ENCODE measurements at regions not wholly inside any gene's neighbourhood (a gene's known extent, or its start where the extent isn't known, plus 50 kb on each side); places are given as distances from the start of the nearest gene placed in this dataset.

- Mint-ChIP-seq H3K4me1 (peaks cover 9 to 11% of the 10 kb centered on the region in 2 donors), H3K27ac (peak overlapping the region; percentile 80), H3K9me3 (peaks cover 2 to 4% of the 10 kb centered on the region in 2 donors), H3K27me3 (peaks cover 25 to 32% of the 10 kb centered on the region in 2 donors), H3K36me3 (no peaks in the 10 kb centered on the region), H3K4me3 (peak overlapping the region in 1 of 2 donors; percentile 7)
- DNase-seq (no peak), ATAC-seq (replicated peaks) (no peak)
These were observed 124.2 kb downstream of the TMEM161B start for GRCh38 chr5:88144219-88145001.

- DNase-seq (no peak), ATAC-seq (replicated peaks) (no peak)
- no peak overlapping the region for H3K4me3 Mint-ChIP-seq
- peaks cover 30 to 33% of the 10 kb centered on the region in 2 donors for H3K27me3 Mint-ChIP-seq
- no peaks in the 10 kb centered on the region for H3K36me3 Mint-ChIP-seq
- H3K27ac Mint-ChIP-seq: no peak overlapping the region
- H3K4me1 Mint-ChIP-seq: peaks cover 9 to 11% of the 10 kb centered on the region in 2 donors
- H3K9me3 Mint-ChIP-seq: peaks cover 2 to 7% of the 10 kb centered on the region in 2 donors
These were observed 124.9 kb downstream of the TMEM161B start for GRCh38 chr5:88143693-88144218.

GRCh38 chr5:88142886-88143692 is 125.6 kb downstream of the TMEM161B start:
- Mint-ChIP-seq H3K4me1 (peaks cover 9 to 11% of the 10 kb centered on the region in 2 donors), H3K4me3 (no peak overlapping the region)
- no peak for DNase-seq

GRCh38 chr5:88142636-88142885 is 126.1 kb downstream of the TMEM161B start:
- Mint-ChIP-seq H3K4me3 (no peak overlapping the region), H3K36me3 (no peaks in the 10 kb centered on the region), H3K4me1 (peaks cover 9 to 11% of the 10 kb centered on the region in 2 donors), H3K9me3 (peaks cover 2 to 7% of the 10 kb centered on the region in 2 donors), H3K27me3 (peaks cover 23 to 35% of the 10 kb centered on the region in 2 donors), H3K27ac (no peak overlapping the region)
- ATAC-seq (replicated peaks) (no peak), DNase-seq (no peak)

More at GRCh38 chr5:88142886-88143692, 125.6 kb downstream of the TMEM161B start:
- H3K9me3 Mint-ChIP-seq: peaks cover 2 to 7% of the 10 kb centered on the region in 2 donors
- H3K27me3 Mint-ChIP-seq: peaks cover 28 to 37% of the 10 kb centered on the region in 2 donors
- H3K27ac Mint-ChIP-seq: no peak overlapping the region
- ATAC-seq (replicated peaks): no peak
- no peaks in the 10 kb centered on the region for H3K36me3 Mint-ChIP-seq

- Mint-ChIP-seq H3K4me1 (peaks cover 9 to 11% of the 10 kb centered on the region in 2 donors), H3K27me3 (peaks cover 26 to 30% of the 10 kb centered on the region in 2 donors), H3K4me3 (no peak overlapping the region), H3K36me3 (no peaks in the 10 kb centered on the region), H3K27ac (no peak overlapping the region), H3K9me3 (peaks cover 2 to 7% of the 10 kb centered on the region in 2 donors)
- peak; percentile 85 for ATAC-seq (replicated peaks)
- peak; percentile 43 for DNase-seq
These were observed 127.5 kb downstream of the TMEM161B start for GRCh38 chr5:88140856-88141752.

GRCh38 chr5:88140396-88140855 is 128.2 kb downstream of the TMEM161B start:
- no peaks in the 10 kb centered on the region for H3K36me3 Mint-ChIP-seq
- H3K27me3 Mint-ChIP-seq: peaks cover 23 to 24% of the 10 kb centered on the region in 2 donors
- H3K9me3 Mint-ChIP-seq: peaks cover 2 to 7% of the 10 kb centered on the region in 2 donors
- no peak overlapping the region for H3K4me3 Mint-ChIP-seq
- ATAC-seq (replicated peaks) (no peak), DNase-seq (no peak)
- peaks cover 5 to 7% of the 10 kb centered on the region in 2 donors for H3K4me1 Mint-ChIP-seq
- peak overlapping the region; percentile 20 for H3K27ac Mint-ChIP-seq

- no peak overlapping the region for H3K4me3 Mint-ChIP-seq
- H3K9me3 Mint-ChIP-seq: peaks cover 1 to 5% of the 10 kb centered on the region in 2 donors
- ATAC-seq (replicated peaks) (no peak), DNase-seq (no peak)
- no peaks in the 10 kb centered on the region for H3K36me3 Mint-ChIP-seq
- H3K27me3 Mint-ChIP-seq: peaks cover 5 to 25% of the 10 kb centered on the region in 2 donors
- H3K4me1 Mint-ChIP-seq: no peaks in the 10 kb centered on the region
- H3K27ac Mint-ChIP-seq: no peak overlapping the region
These were observed 138.3 kb downstream of the TMEM161B start for GRCh38 chr5:88130211-88130815.

GRCh38 chr5:88128813-88129212 is 139.8 kb downstream of the TMEM161B start:
- H3K9me3 Mint-ChIP-seq: peaks cover 7 to 9% of the 10 kb centered on the region in 2 donors
- no peak overlapping the region for H3K4me3 Mint-ChIP-seq
- no peaks in the 10 kb centered on the region for H3K4me1 Mint-ChIP-seq
- DNase-seq: no peak
- peaks cover 5 to 19% of the 10 kb centered on the region in 2 donors for H3K27me3 Mint-ChIP-seq
- H3K27ac Mint-ChIP-seq: no peak overlapping the region
- H3K36me3 Mint-ChIP-seq: no peaks in the 10 kb centered on the region
- no peak for ATAC-seq (replicated peaks)

- H3K36me3 Mint-ChIP-seq: no peaks in the 10 kb centered on the region
- no peak overlapping the region for H3K27ac Mint-ChIP-seq
- peaks cover 6 to 12% of the 10 kb centered on the region in 2 donors for H3K9me3 Mint-ChIP-seq
- ATAC-seq (replicated peaks) (no peak), DNase-seq (no peak)
- no peaks in the 10 kb centered on the region for H3K4me1 Mint-ChIP-seq
- H3K27me3 Mint-ChIP-seq: peaks cover 8 to 19% of the 10 kb centered on the region in 2 donors
- H3K4me3 Mint-ChIP-seq: no peak overlapping the region
These were observed 149.0 kb downstream of the TMEM161B start for GRCh38 chr5:88119535-88120125.

GRCh38 chr5:88118179-88118578 is 150.5 kb downstream of the TMEM161B start:
- no peak for ATAC-seq (replicated peaks)
- Mint-ChIP-seq H3K36me3 (no peaks in the 10 kb centered on the region), H3K4me3 (no peak overlapping the region), H3K9me3 (peaks cover 3 to 9% of the 10 kb centered on the region in 2 donors), H3K27ac (no peak overlapping the region), H3K27me3 (peaks cover 8 to 19% of the 10 kb centered on the region in 2 donors), H3K4me1 (no peaks in the 10 kb centered on the region)
- DNase-seq: no peak

- Mint-ChIP-seq H3K4me1 (no peaks in the 10 kb centered on the region), H3K27ac (no peak overlapping the region), H3K36me3 (no peaks in the 10 kb centered on the region), H3K9me3 (peaks cover 3 to 9% of the 10 kb centered on the region in 2 donors), H3K4me3 (no peak overlapping the region), H3K27me3 (peaks cover 8 to 19% of the 10 kb centered on the region in 2 donors)
- no peak for DNase-seq
- ATAC-seq (replicated peaks): no peak
These were observed 151.1 kb downstream of the TMEM161B start for GRCh38 chr5:88117546-88117945.

GRCh38 chr5:88116396-88116795 is 152.2 kb downstream of the TMEM161B start:
- no peak for ATAC-seq (replicated peaks)
- Mint-ChIP-seq H3K36me3 (no peaks in the 10 kb centered on the region), H3K27ac (no peak overlapping the region), H3K4me3 (no peak overlapping the region), H3K27me3 (peaks cover 7 to 19% of the 10 kb centered on the region in 2 donors), H3K9me3 (peaks cover 0 to 2% of the 10 kb centered on the region in 2 donors), H3K4me1 (no peaks in the 10 kb centered on the region)
- DNase-seq: no peak

GRCh38 chr5:88115211-88115610 is 153.4 kb downstream of the TMEM161B start:
- no peaks in the 10 kb centered on the region for H3K4me1 Mint-ChIP-seq
- no peak overlapping the region for H3K27ac Mint-ChIP-seq
- H3K36me3 Mint-ChIP-seq: no peaks in the 10 kb centered on the region
- no peak overlapping the region for H3K4me3 Mint-ChIP-seq
- H3K27me3 Mint-ChIP-seq: peaks cover 0 to 23% of the 10 kb centered on the region in 2 donors
- DNase-seq: no peak
- ATAC-seq (replicated peaks): no peak
- H3K9me3 Mint-ChIP-seq: no peaks in the 10 kb centered on the region
